SK-N-SH (cell line): ENCODE measurements at regions not wholly inside any gene's neighbourhood (a gene's known extent, or its start where the extent isn't known, plus 50 kb on each side); places are given as distances from the start of the nearest gene placed in this dataset.

Experiments
- CTCF ChIP-seq: fragments of 200-600 bp; sonication (generic); IDR thresholded peaks from 2 replicates; pipeline ENCODE4 v1.6.1; 2017; ENCODE audit warnings: antibody characterized with exemption, mild to moderate bottlenecking, moderate library complexity
- EP300 ChIP-seq, 2 experiments: IDR thresholded peaks; 2 replicates each; pipeline versions ENCODE4 v1.4.0 to v1.6.1; 2012; ENCODE audit warnings: borderline replicate concordance in 1 of 2, low read depth in 1 of 2, low read length in 1 of 2
- EZH2phosphoT487 ChIP-seq: fragments of 200-600 bp; sonication (generic); IDR thresholded peaks from 2 replicates; pipeline ENCODE4 v1.6.1; 2017; ENCODE audit warnings: low read depth, mixed run types, mild to moderate bottlenecking, antibody characterized with exemption, moderate library complexity, borderline replicate concordance
- FOSL2 ChIP-seq: IDR thresholded peaks from 2 replicates; pipeline ENCODE4 v1.4.0; 2012; ENCODE audit warnings: low read depth, mild to moderate bottlenecking, moderate library complexity, borderline replicate concordance
- GATA2 ChIP-seq: sonication (generic); formaldehyde crosslinking; IDR thresholded peaks from 2 replicates; pipeline ENCODE4 v1.5.0; 2020; ENCODE audit warnings: mild to moderate bottlenecking, missing genetic modification reagents
- MAX ChIP-seq: IDR thresholded peaks from 2 replicates; pipeline ENCODE4 v1.4.0; 2012; ENCODE audit warnings: low read depth
- RAD21 ChIP-seq: IDR thresholded peaks from 2 replicates; pipeline ENCODE4 v1.6.1; 2012; ENCODE audit warnings: mild to moderate bottlenecking, low read length
- RXRA ChIP-seq: IDR thresholded peaks from 2 replicates; pipeline ENCODE4 v1.4.0; 2012; ENCODE audit warnings: low read depth, mild to moderate bottlenecking, borderline replicate concordance
- SMC3 ChIP-seq: IDR thresholded peaks from 2 replicates; pipeline ENCODE4 v1.6.1; 2012; ENCODE audit warnings: low read depth, low read length, improper control_type of control experiment
- TAF1 ChIP-seq: IDR thresholded peaks from 2 replicates; pipeline ENCODE4 v1.6.1; 2012; ENCODE audit warnings: low read depth, mild to moderate bottlenecking, low read length, moderate library complexity, borderline replicate concordance
- YY1 ChIP-seq: IDR thresholded peaks from 2 replicates; pipeline ENCODE4 v1.4.0; 2012; ENCODE audit warnings: low read depth, mild to moderate bottlenecking
- TF ChIP-seq, protein P1 (sequence below): fragments of 150-350 bp; IDR thresholded peaks from 2 replicates; pipeline ENCODE4 v1.6.1; 2017; ENCODE audit warnings: antibody characterized with exemption, low read length, low read depth, borderline replicate concordance

DNA sequence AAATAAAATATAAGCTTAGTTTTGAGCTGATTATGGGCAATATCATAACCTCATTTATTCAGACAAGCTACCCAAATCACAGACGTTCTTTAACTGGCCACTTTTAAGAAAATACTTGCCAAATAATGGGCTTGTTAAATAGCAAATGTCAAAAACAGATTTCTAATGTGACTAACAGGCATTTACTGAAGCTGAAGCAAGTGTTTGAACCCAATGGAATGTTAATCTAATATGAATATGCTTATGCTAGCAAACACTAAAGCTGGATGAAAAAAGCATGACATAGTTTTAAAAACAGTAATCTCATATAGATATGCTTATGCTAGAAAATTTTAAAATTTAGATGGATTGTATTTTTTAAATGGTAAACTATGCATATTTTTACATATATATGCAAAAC lies 411.6 kb upstream of the PTGER4 start:
- no peak for TF ChIP-seq EP300 (IDR thresholded peaks at IDR 0.05; ENCODE audit: borderline replicate concordance in 1 of 2, low read depth in 1 of 2, low read length in 1 of 2)
- TF ChIP-seq EZH2phosphoT487: no peak
- TF ChIP-seq YY1: no peak
- no peak for TF ChIP-seq RAD21
- no peak for TF ChIP-seq CTCF
- no peak for TF ChIP-seq MAX
- TF ChIP-seq TAF1: no peak
- TF ChIP-seq SMC3: no peak
- TF ChIP-seq, protein P1, sequence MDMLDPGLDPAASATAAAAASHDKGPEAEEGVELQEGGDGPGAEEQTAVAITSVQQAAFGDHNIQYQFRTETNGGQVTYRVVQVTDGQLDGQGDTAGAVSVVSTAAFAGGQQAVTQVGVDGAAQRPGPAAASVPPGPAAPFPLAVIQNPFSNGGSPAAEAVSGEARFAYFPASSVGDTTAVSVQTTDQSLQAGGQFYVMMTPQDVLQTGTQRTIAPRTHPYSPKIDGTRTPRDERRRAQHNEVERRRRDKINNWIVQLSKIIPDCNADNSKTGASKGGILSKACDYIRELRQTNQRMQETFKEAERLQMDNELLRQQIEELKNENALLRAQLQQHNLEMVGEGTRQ: no peak
- TF ChIP-seq GATA2 (CRISPR knock-in tag): no peak
- no peak for TF ChIP-seq RXRA
- no peak for TF ChIP-seq FOSL2
